ENCODE measurements at regions not wholly inside any gene's neighbourhood (a gene's known extent, or its start where the extent isn't known, plus 50 kb on each side); places are given as distances from the start of the nearest gene placed in this dataset.

DNA sequence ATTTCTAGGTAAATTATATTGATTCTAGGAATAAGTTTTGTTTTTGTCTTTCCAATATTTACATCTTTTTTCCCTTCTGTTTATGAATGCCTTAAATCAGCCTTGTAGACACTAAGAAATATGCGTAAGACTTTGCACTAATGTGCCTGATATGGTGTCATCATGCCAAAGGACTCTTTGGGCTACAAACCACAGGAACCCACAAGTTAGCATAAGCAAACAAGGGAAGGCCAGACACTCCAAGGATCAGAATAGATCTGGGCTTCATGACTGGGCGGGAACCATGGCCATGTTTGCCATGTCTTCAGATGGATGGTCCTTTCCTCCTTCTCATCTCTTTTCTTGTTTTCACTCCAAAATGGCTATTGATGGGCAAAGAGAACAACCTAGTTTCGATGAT is 242.2 kb upstream of the CHRNA7 start:
- no peak overlapping the region for H2AFZ ChIP-seq (ENCODE audit: low read length)
- H3K27me3 ChIP-seq (ENCODE audit: control insufficient read depth, insufficient read depth, low read length), result no peaks in the 10 kb centered on the region
- H3K4me1 ChIP-seq (ENCODE audit: control insufficient read depth, extremely low read depth, insufficient read depth, low read length), result no peaks in the 10 kb centered on the region
- no peaks in the 10 kb centered on the region for H4K20me1 ChIP-seq (ENCODE audit: control insufficient read depth, extremely low read depth, insufficient read depth, low read length)
- no peak overlapping the region for H3K4me2 ChIP-seq (ENCODE audit: extremely low read depth, insufficient read depth, low read length)
- H3K79me2 ChIP-seq (ENCODE audit: control insufficient read depth, insufficient read depth, low read length), result no peaks in the 10 kb centered on the region
- no peak for TF ChIP-seq EZH2 (IDR thresholded peaks at IDR 0.05; ENCODE audit: low read length, missing control alignments)
- TF ChIP-seq CTCF (conservative IDR thresholded peaks at IDR 0.05 in 1 of 2, IDR thresholded peaks at IDR 0.05 in 1 of 2; ENCODE audit: low read depth in 1 of 2, low read length in 2 of 2), result no peak
- DNase-seq (ENCODE audit: low read depth in 2 of 2), result no peak
- no peaks in the 10 kb centered on the region for H3K9me3 ChIP-seq (ENCODE audit: control insufficient read depth, insufficient read depth, low read depth, low read length)
- H3K27ac ChIP-seq (ENCODE audit: insufficient read depth, low read length), result no peak overlapping the region
- no peak overlapping the region for H3K9ac ChIP-seq (ENCODE audit: insufficient read depth, low read length)
- H3K36me3 ChIP-seq (ENCODE audit: control insufficient read depth, insufficient read depth, low read length), result no peaks in the 10 kb centered on the region
- no peak overlapping the region for H3K4me3 ChIP-seq (replicated peaks in 1 of 4; ENCODE audit: control extremely low read depth in 1 of 4, insufficient read depth in 1 of 4, low read depth in 3 of 4, low read length in 4 of 4)

- no peak for TF ChIP-seq EZH2 (IDR thresholded peaks at IDR 0.05; ENCODE audit: low read length, missing control alignments)
- no peak for TF ChIP-seq CTCF (conservative IDR thresholded peaks at IDR 0.05 in 1 of 2, IDR thresholded peaks at IDR 0.05 in 1 of 2; ENCODE audit: low read depth in 1 of 2, low read length in 2 of 2)
- Histone ChIP-seq H4K20me1 (ENCODE audit: control insufficient read depth, extremely low read depth, insufficient read depth, low read length) (no peaks in the 10 kb centered on the region), H3K27me3 (ENCODE audit: control insufficient read depth, insufficient read depth, low read length) (no peaks in the 10 kb centered on the region), H3K4me3 (replicated peaks in 1 of 4; ENCODE audit: control extremely low read depth in 1 of 4, insufficient read depth in 1 of 4, low read depth in 3 of 4, low read length in 4 of 4) (no peak overlapping the region), H3K36me3 (ENCODE audit: control insufficient read depth, insufficient read depth, low read length) (no peaks in the 10 kb centered on the region), H3K4me2 (ENCODE audit: extremely low read depth, insufficient read depth, low read length) (no peak overlapping the region), H3K4me1 (ENCODE audit: control insufficient read depth, extremely low read depth, insufficient read depth, low read length) (no peaks in the 10 kb centered on the region), H3K79me2 (ENCODE audit: control insufficient read depth, insufficient read depth, low read length) (no peaks in the 10 kb centered on the region), H3K27ac (ENCODE audit: insufficient read depth, low read length) (no peak overlapping the region), H3K9me3 (ENCODE audit: control insufficient read depth, insufficient read depth, low read depth, low read length) (no peaks in the 10 kb centered on the region), H3K9ac (ENCODE audit: insufficient read depth, low read length) (no peak overlapping the region), H2AFZ (ENCODE audit: low read length) (no peak overlapping the region)
- DNase-seq (ENCODE audit: low read depth in 2 of 2), result no peak
These were observed 237.6 kb upstream of the CHRNA7 start for GRCh38 chr15:31792611-31793199.

- no peak overlapping the region for H3K9ac ChIP-seq (ENCODE audit: insufficient read depth, low read length)
- DNase-seq (ENCODE audit: low read depth in 2 of 2), result no peak
- no peaks in the 10 kb centered on the region for H3K4me1 ChIP-seq (ENCODE audit: control insufficient read depth, extremely low read depth, insufficient read depth, low read length)
- no peaks in the 10 kb centered on the region for H3K9me3 ChIP-seq (ENCODE audit: control insufficient read depth, insufficient read depth, low read depth, low read length)
- H3K79me2 ChIP-seq (ENCODE audit: control insufficient read depth, insufficient read depth, low read length), result no peaks in the 10 kb centered on the region
- no peak overlapping the region for H3K4me3 ChIP-seq (replicated peaks in 1 of 4; ENCODE audit: control extremely low read depth in 1 of 4, insufficient read depth in 1 of 4, low read depth in 3 of 4, low read length in 4 of 4)
- TF ChIP-seq EZH2 (IDR thresholded peaks at IDR 0.05; ENCODE audit: low read length, missing control alignments) (no peak), CTCF (conservative IDR thresholded peaks at IDR 0.05 in 1 of 2, IDR thresholded peaks at IDR 0.05 in 1 of 2; ENCODE audit: low read depth in 1 of 2, low read length in 2 of 2) (no peak)
- no peaks in the 10 kb centered on the region for H3K27me3 ChIP-seq (ENCODE audit: control insufficient read depth, insufficient read depth, low read length)
- H2AFZ ChIP-seq (ENCODE audit: low read length), result no peak overlapping the region
- H3K4me2 ChIP-seq (ENCODE audit: extremely low read depth, insufficient read depth, low read length), result no peak overlapping the region
- H4K20me1 ChIP-seq (ENCODE audit: control insufficient read depth, extremely low read depth, insufficient read depth, low read length), result no peaks in the 10 kb centered on the region
- no peak overlapping the region for H3K27ac ChIP-seq (ENCODE audit: insufficient read depth, low read length)
- no peaks in the 10 kb centered on the region for H3K36me3 ChIP-seq (ENCODE audit: control insufficient read depth, insufficient read depth, low read length)
These were observed 231.0 kb upstream of the CHRNA7 start for GRCh38 chr15:31799319-31799714.
